Jurkat, Clone E6-1 (cell line): ENCODE measurements at regions not wholly inside any gene's neighbourhood (a gene's known extent, or its start where the extent isn't known, plus 50 kb on each side); places are given as distances from the start of the nearest gene placed in this dataset.
A peak's percentile ranks its signal among the peaks of the same experiment; 100 is the strongest.

Experiments used
- DNase-seq: peaks from one replicate; pipeline ENCODE4 v3.0.0-alpha.2; 2011; ENCODE audit warnings: low read depth, low spot score
- H3K4me3 ChIP-seq: 2 replicates; pipeline ENCODE4 v1.5.1; 2011; ENCODE audit warnings: mild to moderate bottlenecking, low read length, control low read depth, moderate library complexity

DNA sequence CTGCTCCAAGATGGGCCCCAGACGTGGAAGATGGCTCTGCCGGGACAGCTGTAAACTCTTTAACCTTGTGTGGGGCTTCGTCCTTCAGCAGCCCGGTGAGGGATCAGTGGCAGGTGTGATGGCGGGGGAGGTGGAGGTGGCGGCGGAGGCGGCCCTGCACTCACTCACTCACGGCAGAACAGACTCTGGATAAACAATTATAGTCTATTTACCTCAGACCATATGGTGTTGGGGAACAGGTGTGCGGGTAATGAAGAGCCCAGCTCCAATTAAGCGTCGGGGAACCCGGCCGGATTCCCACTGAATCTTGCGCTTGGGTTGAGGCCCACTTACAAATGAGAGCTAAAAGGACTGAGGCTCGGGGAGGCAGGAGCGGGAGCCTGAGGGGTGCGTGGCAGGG is 104.3 kb upstream of the SDK2 start:
- no peak overlapping the region for H3K4me3 ChIP-seq
- no peak for DNase-seq

- H3K4me3 ChIP-seq, result no peak overlapping the region
- no peak for DNase-seq
Observed at GRCh38 chr17:73749337-73749823, 105.1 kb upstream of the SDK2 start.

- no peak overlapping the region for H3K4me3 ChIP-seq
- DNase-seq, result no peak
Observed at GRCh38 chr17:73749928-73750605, 105.8 kb upstream of the SDK2 start.

DNA sequence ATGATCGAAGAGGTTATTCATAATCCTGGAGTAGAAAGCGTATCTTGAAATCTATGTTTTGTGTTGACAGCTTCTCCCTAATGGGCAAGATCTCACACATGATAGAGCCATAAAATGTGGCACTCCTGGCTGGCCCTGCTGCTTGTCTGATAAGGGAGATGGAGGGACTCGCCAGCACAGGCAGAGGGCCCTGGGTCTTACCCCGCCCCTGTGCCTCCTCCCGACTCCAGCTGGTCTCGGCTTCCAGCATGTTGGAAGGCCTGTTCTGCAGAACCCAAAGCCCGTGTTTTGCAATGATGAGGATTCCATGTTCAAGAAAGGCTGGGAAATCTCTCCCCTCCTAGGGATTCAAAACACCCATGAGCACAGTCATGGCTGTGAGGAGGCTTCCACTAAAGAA is 106.7 kb upstream of the SDK2 start:
- DNase-seq, result no peak
- no peak overlapping the region for H3K4me3 ChIP-seq

- H3K4me3 ChIP-seq, result no peak overlapping the region
- no peak for DNase-seq
Observed at GRCh38 chr17:73753751-73754496, 109.7 kb upstream of the SDK2 start.

DNA sequence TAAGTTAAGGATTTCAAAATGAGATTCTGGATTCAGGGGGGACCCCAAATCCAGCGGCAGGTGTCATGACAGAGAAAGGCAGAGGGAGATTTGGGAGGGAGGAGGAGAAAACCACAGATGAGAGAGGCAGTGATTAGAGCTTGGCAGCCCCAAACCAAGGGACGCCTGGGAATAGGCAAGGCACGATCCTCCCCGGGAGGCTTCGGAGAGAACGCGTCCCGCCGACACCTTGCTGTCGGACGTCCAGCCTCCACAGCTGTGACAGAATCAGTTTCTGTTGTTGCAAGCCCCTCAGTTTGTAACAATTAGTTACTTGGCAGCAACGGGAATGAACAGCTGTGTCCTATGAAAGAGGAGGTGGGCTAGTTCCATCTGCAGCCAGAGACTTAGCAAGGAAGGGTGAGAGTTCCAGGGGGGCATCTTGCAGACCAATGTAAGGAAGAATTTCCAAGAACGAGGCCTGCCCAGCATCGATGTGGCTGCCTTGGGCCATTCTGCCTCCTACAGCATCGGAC is 110.7 kb upstream of the SDK2 start:
- no peak for DNase-seq
- H3K4me3 ChIP-seq, result no peak overlapping the region

GRCh38 chr17:73757420-73757819 is 113.2 kb upstream of the SDK2 start:
- H3K4me3 ChIP-seq, result no peak overlapping the region
- no peak for DNase-seq

DNA sequence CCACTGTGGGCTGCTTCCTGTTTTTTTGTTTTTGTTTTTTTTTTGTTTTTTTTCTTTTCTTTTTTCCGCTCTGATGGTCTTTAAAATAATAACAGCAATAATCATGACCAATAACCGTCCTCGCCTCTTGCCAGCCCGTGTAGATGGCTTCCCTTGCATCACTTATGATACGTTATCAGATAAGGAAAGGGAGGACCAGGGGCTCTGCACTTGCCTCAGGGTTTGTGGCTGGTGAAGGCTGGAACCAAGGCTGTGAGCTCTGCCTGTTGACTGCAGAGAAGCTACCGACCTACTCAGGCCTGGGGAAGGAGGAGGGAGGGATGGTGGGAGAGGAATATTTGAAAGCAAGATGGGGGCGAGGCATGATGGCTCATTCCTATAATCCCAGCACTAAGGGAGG is 114.0 kb upstream of the SDK2 start:
- DNase-seq, result no peak
- no peak overlapping the region for H3K4me3 ChIP-seq

DNA sequence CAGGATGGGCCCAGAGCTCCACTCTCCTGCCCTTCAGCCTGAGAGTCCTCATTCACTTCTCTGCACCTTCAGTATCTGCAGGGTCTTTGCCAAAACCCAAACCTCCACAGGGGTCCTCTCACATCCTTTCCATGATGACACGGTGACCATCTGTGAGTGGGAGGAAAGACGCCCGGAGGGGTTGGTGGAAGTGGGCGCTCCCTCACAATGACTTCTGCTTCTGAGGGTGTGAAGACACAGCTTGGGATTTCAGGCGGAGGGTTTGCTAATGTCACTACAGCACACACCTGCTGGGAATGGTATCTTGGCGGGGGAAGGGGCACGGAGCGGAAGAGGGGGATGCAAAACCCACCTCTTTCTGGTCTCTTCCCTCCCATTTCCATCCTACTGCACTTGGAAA is 115.1 kb upstream of the SDK2 start:
- no peak for DNase-seq
- H3K4me3 ChIP-seq, result no peak overlapping the region

DNA sequence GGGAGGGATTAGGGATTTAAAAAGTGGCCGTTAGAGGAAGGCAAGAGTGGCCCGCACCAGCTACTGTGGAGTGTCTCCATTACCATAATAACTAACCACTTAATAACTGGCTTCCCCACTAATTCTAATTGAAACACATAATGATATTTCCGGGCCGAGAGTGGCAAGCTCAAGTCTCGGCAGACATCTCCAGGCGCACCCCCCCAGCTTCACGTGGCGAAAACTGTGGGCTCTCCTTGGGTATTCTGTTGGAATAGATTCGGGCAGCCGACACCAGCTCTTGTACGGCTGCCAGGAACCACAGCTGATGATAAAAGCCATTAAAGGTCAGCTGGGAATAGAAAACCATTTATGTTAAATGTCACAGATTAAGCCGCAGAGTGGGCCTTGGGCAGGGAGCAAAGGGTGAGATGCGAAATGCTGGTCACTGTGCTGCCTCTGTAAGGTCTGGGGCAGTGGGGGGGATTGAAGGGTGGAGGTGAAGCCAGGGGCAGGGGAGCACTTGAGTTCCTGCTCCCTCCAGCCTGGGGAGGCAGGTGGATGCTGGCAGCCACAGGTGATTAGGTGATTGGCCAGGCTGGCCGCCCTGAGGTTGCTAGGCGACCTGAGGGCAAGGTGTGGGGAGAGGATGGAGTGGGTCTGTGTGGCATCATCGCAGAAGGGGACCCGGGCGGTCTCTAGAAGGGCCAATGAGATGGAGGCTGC is 115.6 kb upstream of the SDK2 start:
- DNase-seq, result no peak
- no peak overlapping the region for H3K4me3 ChIP-seq

- peak; percentile 18 for DNase-seq
- no peak overlapping the region for H3K4me3 ChIP-seq
Observed at GRCh38 chr17:73760439-73760758, 116.2 kb upstream of the SDK2 start.

DNA sequence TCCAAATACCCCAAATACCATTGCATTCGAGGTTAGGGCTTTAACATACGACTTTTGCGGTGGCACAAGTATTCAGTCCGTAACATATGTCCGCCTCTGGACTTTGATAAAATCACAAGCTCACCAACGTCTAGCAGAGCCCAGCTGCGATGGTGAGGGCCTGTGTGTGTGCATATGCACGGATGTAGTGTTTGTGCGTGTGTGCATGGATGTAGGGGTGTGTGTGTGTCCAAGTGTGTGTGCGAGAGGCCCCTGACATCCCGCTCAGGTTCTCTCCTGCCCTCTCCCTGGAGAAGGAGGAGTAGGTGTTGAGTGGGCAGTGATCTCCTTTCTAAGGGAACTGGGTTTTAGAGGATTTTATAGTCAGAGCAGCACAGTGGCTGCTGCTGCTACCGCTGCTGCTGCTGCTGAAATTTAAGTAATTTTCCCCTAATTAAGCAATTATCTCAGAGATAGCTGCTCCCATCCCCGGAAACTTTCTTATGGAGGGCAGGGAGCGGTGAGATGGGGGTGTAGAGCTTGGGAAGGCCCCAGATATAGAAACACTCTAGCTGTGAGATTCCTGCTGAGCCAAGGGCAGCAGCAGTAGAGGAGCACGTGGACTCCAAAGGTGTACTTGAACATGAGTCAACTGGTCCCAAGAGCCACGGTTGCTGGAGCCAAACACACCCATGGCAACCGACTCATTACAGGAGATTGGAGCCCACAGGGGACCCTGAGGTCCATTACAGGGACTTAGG is 121.7 kb upstream of the SDK2 start:
- DNase-seq, result no peak
- no peak overlapping the region for H3K4me3 ChIP-seq

DNA sequence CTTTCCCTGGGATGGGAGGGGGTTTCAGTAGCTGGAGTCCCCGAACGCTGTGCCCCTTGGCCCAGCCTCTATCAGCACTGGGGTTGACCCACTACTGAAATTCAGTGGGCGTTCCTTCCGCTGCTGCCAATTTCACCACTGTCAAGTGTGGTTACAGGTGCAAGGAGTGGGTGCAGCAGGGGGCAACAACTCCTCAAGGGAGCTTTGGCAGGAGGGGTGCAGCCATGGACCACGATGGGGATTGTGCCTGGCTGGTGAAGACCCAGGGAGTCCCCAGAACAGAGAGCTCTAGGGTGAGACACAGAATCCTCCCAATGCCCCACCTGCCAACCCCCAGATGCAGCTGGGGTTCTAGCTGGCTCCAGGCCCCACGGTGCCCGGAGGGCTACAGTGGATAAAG is 123.5 kb upstream of the SDK2 start:
- DNase-seq, result no peak
- H3K4me3 ChIP-seq, result no peak overlapping the region

DNA sequence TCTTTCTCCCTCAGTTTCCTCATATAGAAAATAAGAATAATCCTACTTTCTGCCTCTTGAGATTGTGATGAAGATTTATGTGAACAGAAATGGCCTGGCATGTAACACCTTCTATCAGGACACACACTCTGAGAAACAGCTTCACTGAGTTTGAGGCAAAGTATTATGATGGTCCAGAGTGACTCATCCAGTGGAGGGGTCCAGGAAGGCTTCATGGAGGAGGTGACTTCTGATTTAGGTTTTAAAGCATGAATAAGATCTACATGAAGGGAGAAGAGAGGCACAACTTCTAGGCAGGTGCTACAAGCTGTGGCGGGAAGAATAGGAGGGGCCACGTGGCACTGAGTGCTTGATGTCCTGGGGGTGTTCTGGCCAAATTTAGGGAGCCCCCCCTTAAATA is 124.4 kb upstream of the SDK2 start:
- no peak overlapping the region for H3K4me3 ChIP-seq
- DNase-seq, result no peak

DNA sequence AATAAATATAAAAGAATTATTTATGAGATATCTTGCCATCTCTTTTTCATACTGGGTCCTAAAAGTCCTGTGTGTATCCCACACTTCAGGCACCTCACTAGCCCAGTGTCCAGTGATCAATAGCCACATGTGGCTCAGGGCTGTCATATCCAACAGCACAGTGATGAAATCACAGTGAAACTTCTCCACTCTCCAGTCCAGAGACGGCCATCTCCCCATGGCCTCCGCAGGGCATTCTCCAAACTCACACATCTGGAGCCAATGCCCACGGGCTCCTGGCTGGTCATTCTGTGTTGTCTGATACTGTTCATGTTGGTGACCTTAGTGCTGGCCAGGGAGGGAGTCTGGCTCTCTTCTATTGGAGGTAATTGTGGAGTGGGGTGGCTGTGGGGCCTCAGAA is 125.2 kb upstream of the SDK2 start:
- DNase-seq, result no peak
- no peak overlapping the region for H3K4me3 ChIP-seq

GRCh38 chr17:73770115-73770848 is 126.0 kb upstream of the SDK2 start:
- no peak for DNase-seq
- no peak overlapping the region for H3K4me3 ChIP-seq

GRCh38 chr17:73770849-73771229 is 126.6 kb upstream of the SDK2 start:
- H3K4me3 ChIP-seq, result no peak overlapping the region
- DNase-seq, result no peak

DNA sequence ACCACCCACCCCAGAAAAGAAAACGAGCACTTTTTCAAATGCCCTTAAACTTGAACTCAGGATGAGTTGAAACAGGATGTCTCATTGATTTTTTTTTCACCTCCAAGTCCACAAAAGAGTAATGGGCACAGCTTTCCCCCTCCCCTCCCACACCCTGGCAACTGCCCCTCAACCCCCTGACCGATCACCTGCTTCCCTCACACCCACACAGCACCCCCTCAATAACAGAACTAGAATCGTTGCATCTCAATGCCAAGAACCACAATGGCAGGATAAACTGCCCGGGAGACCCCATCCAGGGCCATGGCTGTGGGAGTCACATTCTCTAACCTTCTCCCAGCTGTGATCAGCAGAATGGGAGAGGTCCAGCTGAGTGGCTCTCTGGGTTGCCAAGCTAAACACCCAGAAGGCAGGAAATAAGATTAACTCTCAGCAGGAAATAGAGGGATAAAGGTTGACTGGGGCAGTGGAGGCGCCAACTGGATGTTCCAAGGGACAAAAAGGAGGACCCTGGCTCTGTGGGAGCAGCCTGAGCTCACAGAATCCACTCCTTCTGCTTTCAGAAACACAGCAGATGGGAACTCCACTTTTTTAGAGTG is 128.0 kb upstream of the SDK2 start:
- DNase-seq, result no peak
- H3K4me3 ChIP-seq, result no peak overlapping the region

GRCh38 chr17:73773702-73774101 is 129.5 kb upstream of the SDK2 start:
- H3K4me3 ChIP-seq, result no peak overlapping the region
- DNase-seq, result no peak
